K562 (cell line): ENCODE measurements at regions not wholly inside any gene's neighbourhood (a gene's known extent, or its start where the extent isn't known, plus 50 kb on each side); places are given as distances from the start of the nearest gene placed in this dataset.

ENCODE experiments used
- ATF7 ChIP-seq: fragments of 450-650 bp; IDR thresholded peaks from 2 replicates; pipeline ENCODE4 v1.7.1; 2014; ENCODE audit warnings: mild to moderate bottlenecking, moderate library complexity
- CHD7 ChIP-seq: fragments of 200-600 bp; sonication (generic); IDR thresholded peaks from one replicate; pipeline ENCODE4 v1.6.1; 2012; ENCODE audit warnings: mild to moderate bottlenecking, low read depth, low read length, inconsistent platforms
- DACH1 ChIP-seq: fragments of 450-650 bp; IDR thresholded peaks from 2 replicates; pipeline ENCODE4 v1.6.1; 2018; ENCODE audit not compliant: partially characterized antibody
- FOXA1 ChIP-seq: fragments of 450-650 bp; IDR thresholded peaks from 2 replicates; pipeline ENCODE4 v1.6.1; 2016; ENCODE audit warnings: mild to moderate bottlenecking, borderline replicate concordance
- FOXJ3 ChIP-seq: sonication (generic); formaldehyde crosslinking; IDR thresholded peaks from 2 replicates; pipeline ENCODE4 v1.4.0; 2020; ENCODE audit warnings: mild to moderate bottlenecking, missing genetic modification reagents
- KAT2B ChIP-seq: IDR thresholded peaks from one replicate; pipeline ENCODE4 v1.6.1; 2012; ENCODE audit warnings: low read depth, mild to moderate bottlenecking, control low read depth, inconsistent platforms, low read length, moderate library complexity
- KLF6 ChIP-seq: fragments of 250-450 bp; sonication (Bioruptor Pico); IDR thresholded peaks from 2 replicates; pipeline ENCODE4 v1.4.0; 2020; ENCODE audit warnings: mild to moderate bottlenecking, moderate library complexity, borderline replicate concordance
- PHB ChIP-seq: fragments of 250-450 bp; sonication (Bioruptor Pico); IDR thresholded peaks from 2 replicates; pipeline ENCODE4 v1.5.0; 2021
- POLR2AphosphoS5 ChIP-seq: IDR thresholded peaks from 2 replicates; pipeline ENCODE4 v1.6.1; 2011; ENCODE audit warnings: mild to moderate bottlenecking, low read depth, low read length, moderate library complexity; ENCODE audit not compliant: control insufficient read depth, insufficient read depth
- RFX1 ChIP-seq: fragments of 450-650 bp; IDR thresholded peaks from 2 replicates; pipeline ENCODE4 v1.6.1; 2016; ENCODE audit warnings: mild to moderate bottlenecking, moderate library complexity
- SRSF3 ChIP-seq: fragments of 200-400 bp; formaldehyde crosslinking; IDR thresholded peaks from 2 replicates; pipeline ENCODE4 v1.6.1; 2016; ENCODE audit warnings: mild to moderate bottlenecking, low read length, moderate library complexity; ENCODE audit not compliant: insufficient read depth
- TSC22D4 ChIP-seq: fragments of 450-650 bp; IDR thresholded peaks from 2 replicates; pipeline ENCODE4 v1.6.1; 2016; ENCODE audit warnings: missing genetic modification characterization, missing biosample characterization, control low read depth
- YBX1 ChIP-seq: fragments of 450-650 bp; IDR thresholded peaks from 2 replicates; pipeline ENCODE4 v1.7.1; 2016; ENCODE audit warnings: mild to moderate bottlenecking
- ZBTB33 ChIP-seq: sonication (generic); formaldehyde crosslinking; IDR thresholded peaks from 2 replicates; pipeline ENCODE4 v1.8.1; 2023; ENCODE audit warnings: mild to moderate bottlenecking, missing genetic modification reagents
- ZNF165 ChIP-seq: fragments of 250-450 bp; sonication (Bioruptor Pico); IDR thresholded peaks from 2 replicates; pipeline ENCODE4 v1.4.0; 2020; ENCODE audit warnings: borderline replicate concordance
- ZNF668 ChIP-seq: fragments of 250-450 bp; sonication (Bioruptor Pico); IDR thresholded peaks from 2 replicates; pipeline ENCODE4 v1.8.0; 2022; ENCODE audit warnings: mild to moderate bottlenecking, inconsistent platforms
- ZNF696 ChIP-seq: fragments of 250-450 bp; sonication (Bioruptor Pico); conservative IDR thresholded peaks from 2 replicates; pipeline ENCODE4 v1.4.0; 2020; ENCODE audit warnings: mild to moderate bottlenecking, moderate library complexity

GRCh38 chr10:3665316-3665908 is 119.6 kb downstream of the KLF6 start (continued):
- TF ChIP-seq RFX1 (peak; percentile 93), FOXJ3 (CRISPR knock-in tag) (no peak; the same call in 1 of the 2 replicates), KLF6 (CRISPR knock-in tag) (no peak), ZBTB33 (CRISPR knock-in tag) (no peak), PHB (CRISPR knock-in tag) (no peak), TSC22D4 (tag) (no peak), ZNF668 (CRISPR knock-in tag) (no peak), ZNF165 (CRISPR knock-in tag) (no peak), DACH1 (no peak), SRSF3 (no peak), KAT2B (no peak), FOXA1 (no peak), ATF7 (peak; percentile 84), POLR2AphosphoS5 (peak; percentile 89), ZNF696 (no peak), YBX1 (no peak), CHD7 (no peak)
